ENCODE measurements at regions not wholly inside any gene's neighbourhood (a gene's known extent, or its start where the extent isn't known, plus 50 kb on each side); places are given as distances from the start of the nearest gene placed in this dataset.
"Not testable (repeated sequence)": the region's sequence is repeated elsewhere in the genome, so short reads cannot be mapped to it uniquely, and the experiment has no call there.

GRCh38 chr5:124894541-124894940 is 148.1 kb upstream of the ZNF608 start:
- DNase-seq (ENCODE audit: low spot score) (no peak), FAIRE-seq (no peak)

GRCh38 chr5:124895236-124895635 is 148.8 kb upstream of the ZNF608 start:
- no peak for FAIRE-seq
- DNase-seq (ENCODE audit: low spot score): no peak

GRCh38 chr5:124901081-124901480 is 154.6 kb upstream of the ZNF608 start:
- no peak for DNase-seq (ENCODE audit: low spot score)
- FAIRE-seq: no peak

GRCh38 chr5:124902097-124902821 is 155.8 kb upstream of the ZNF608 start:
- DNase-seq (ENCODE audit: low spot score) (peak; percentile 59), FAIRE-seq (peak; percentile 26)

GRCh38 chr5:124905256-124906130 is 159.1 kb upstream of the ZNF608 start:
- DNase-seq (ENCODE audit: low spot score) (no peak), FAIRE-seq (no peak)

DNA sequence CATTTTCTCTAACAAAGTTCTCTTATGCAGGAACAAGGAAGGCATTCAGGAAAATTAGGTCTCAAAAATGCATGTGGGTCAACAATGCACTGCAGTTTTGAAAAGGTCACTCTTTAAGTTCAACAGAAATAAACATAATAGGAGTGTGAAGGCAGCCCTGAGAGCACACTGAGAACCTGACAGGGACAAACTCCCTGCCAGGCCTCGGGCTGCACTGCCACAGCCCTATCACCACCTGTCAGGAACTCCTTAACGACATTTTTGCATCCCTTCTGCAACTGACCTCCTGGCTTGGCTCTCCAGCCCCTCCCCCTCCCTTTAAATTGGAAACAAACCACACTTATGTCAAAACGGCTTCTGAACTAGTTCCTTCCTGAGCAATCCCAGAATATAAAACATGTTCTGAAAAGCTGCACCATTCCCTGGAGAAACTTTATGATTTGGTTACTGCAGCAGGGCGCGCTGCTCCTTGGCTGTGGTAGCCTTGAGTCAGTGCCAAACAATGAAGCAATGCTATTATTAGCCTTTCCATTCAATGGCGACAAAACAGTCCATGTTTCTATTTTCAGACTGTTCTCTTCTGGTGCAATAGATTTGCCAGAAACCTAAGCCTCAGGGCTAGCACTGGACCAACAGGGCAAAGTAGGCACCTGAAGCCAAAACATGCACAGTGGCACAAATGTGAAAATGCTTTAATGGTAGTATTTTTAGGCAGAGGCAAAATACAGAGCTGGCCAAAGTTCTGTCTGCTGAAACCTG is 160.1 kb upstream of the ZNF608 start:
- FAIRE-seq (no peak), DNase-seq (ENCODE audit: low spot score) (no peak)

- FAIRE-seq (no peak), DNase-seq (ENCODE audit: low spot score) (no peak)
Observed at GRCh38 chr5:124907098-124907644, 160.7 kb upstream of the ZNF608 start.

- FAIRE-seq (no peak), DNase-seq (ENCODE audit: low spot score) (no peak)
Observed at GRCh38 chr5:124908581-124909451, 162.4 kb upstream of the ZNF608 start.

GRCh38 chr5:124909734-124910133 is 163.3 kb upstream of the ZNF608 start:
- FAIRE-seq: no peak
- no peak for DNase-seq (ENCODE audit: low spot score)

DNA sequence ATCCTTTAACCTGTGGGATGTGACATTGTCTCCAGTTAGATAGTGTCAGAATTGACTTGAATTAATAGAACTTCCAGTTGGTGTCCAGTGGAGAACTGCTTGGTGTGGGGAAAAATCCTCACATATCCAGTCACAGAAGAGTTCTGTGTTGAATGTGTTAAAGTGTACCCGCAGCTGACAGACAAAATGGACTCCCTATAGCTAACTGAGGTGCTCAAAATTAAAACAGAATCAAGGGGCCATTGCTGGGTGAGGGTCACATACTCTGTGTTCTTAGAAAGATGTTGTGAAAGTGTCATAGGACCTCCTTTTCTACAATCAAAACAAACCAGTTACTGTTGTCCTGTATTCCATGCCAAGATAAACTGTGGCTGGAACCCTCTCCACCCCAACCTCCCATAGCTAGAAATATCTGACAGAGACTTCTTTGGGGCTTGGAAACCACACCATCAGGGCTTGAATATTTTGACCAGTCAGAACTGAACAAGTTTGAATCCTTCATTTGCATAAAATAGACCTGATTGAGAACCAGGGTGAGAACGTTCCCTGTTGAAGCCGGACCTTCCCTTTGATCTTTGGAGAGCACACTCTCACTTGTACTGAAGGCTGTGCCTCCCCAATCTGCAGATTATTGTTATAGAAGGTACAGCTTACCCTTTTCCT is 164.0 kb upstream of the ZNF608 start:
- FAIRE-seq: no peak
- no peak for DNase-seq (ENCODE audit: low spot score)

- DNase-seq (ENCODE audit: low spot score) (no peak), FAIRE-seq (no peak)
Observed at GRCh38 chr5:124912638-124913328, 166.3 kb upstream of the ZNF608 start.

- no peak for FAIRE-seq
- DNase-seq (ENCODE audit: low spot score): no peak
Observed at GRCh38 chr5:124913329-124913653, 166.9 kb upstream of the ZNF608 start.

DNA sequence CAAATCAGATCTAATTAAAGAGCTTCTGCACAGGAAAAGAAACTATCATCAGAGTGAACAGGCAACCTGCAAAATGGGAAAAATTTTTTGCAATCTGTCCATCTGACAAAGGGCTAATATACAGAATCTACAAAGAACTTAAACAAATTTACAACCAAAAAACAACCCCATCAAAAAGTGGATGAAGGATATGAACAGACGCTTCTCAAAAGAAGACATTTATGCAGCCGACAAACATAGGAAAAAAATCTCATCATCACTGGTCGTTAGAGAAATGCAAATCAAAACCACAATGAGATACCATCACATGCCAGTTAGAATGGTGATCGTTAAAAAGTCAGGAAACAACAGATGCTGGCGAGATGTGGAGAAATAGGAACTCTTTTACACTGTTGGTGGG is 169.9 kb upstream of the ZNF608 start:
- not testable (repeated sequence) for DNase-seq (ENCODE audit: low spot score); FAIRE-seq

DNA sequence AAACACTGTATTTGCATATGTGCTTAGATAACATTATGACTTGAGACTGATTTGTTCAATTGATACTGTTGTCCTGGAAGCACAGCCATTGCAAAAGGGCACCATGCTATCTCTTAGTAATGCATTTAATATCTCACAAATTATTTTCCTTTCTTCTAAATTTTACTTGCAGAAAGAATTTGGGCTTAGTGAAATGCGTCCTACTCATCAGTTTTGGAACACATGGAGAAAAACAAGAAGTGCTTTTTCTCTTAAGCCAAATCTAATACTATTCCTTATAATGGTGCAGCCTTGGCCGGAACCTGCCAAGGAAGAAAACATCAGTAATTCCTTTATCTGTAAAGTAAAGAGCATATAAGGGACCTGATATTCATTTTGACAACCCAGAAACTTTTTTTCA is 172.2 kb upstream of the ZNF608 start:
- FAIRE-seq (no peak), DNase-seq (ENCODE audit: low spot score) (no peak)

DNA sequence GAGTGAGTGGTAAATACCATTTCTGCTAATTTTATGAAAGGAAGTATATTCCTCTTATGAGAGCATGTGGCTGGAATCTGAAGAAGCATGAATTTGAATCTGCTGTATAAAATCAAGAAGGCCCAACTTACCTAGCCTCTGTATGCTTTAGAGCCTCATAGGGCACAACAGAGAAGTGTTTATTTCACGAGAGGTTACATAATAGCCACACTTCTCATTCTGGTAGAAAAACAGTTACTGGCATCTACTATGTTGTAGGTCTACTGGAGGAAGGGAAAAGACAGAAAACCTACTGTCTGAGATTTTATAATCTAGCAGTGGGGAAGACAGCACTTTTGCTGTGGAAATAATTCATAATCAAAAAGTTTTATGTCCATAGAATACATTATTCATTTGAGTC is 172.6 kb upstream of the ZNF608 start:
- DNase-seq (ENCODE audit: low spot score) (no peak), FAIRE-seq (no peak)

GRCh38 chr5:124919747-124920525 is 173.5 kb upstream of the ZNF608 start:
- DNase-seq (ENCODE audit: low spot score) (no peak), FAIRE-seq (no peak)

GRCh38 chr5:124920909-124921666 is 174.6 kb upstream of the ZNF608 start:
- no peak for FAIRE-seq
- DNase-seq (ENCODE audit: low spot score): no peak

- FAIRE-seq (no peak), DNase-seq (ENCODE audit: low spot score) (no peak)
Observed at GRCh38 chr5:124921694-124922093, 175.3 kb upstream of the ZNF608 start.

All from RCC 7860 (cell line).